HG03442 (cell line): ENCODE measurements at regions not wholly inside any gene's neighbourhood (a gene's known extent, or its start where the extent isn't known, plus 50 kb on each side); places are given as distances from the start of the nearest gene placed in this dataset.

Source experiments
- ATAC-seq: cut with Tn5 transposase; IDR thresholded peaks from one replicate; pipeline ENCODE4 v1.9.1; 2021; ENCODE audit warnings: mild to moderate bottlenecking, moderate library complexity; ENCODE audit not compliant: unreplicated experiment

DNA sequence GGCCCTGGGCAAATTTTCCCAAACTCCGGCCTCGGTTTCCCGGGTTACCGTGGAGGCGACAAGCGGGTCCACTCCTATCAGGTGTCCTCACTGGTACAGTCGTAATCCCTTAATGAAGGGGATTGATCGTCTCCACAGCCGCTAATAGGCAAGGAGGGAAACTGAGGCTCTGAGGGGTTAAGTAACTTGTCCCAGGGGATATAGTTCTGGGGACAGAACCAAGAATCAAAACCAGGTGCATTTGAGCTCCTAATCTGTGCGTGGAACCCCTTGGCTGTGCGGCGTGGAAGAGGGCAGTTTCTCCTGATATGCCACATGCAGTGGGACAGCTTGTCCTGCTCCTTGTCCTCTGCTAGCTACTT is 157.2 kb downstream of the CYRIA start:
- ATAC-seq = no peak

GRCh38 chr2:16507655-16508489 is 157.8 kb downstream of the CYRIA start:
- ATAC-seq = no peak

- ATAC-seq = no peak
Observed at GRCh38 chr2:16506366-16506765, 159.3 kb downstream of the CYRIA start.

DNA sequence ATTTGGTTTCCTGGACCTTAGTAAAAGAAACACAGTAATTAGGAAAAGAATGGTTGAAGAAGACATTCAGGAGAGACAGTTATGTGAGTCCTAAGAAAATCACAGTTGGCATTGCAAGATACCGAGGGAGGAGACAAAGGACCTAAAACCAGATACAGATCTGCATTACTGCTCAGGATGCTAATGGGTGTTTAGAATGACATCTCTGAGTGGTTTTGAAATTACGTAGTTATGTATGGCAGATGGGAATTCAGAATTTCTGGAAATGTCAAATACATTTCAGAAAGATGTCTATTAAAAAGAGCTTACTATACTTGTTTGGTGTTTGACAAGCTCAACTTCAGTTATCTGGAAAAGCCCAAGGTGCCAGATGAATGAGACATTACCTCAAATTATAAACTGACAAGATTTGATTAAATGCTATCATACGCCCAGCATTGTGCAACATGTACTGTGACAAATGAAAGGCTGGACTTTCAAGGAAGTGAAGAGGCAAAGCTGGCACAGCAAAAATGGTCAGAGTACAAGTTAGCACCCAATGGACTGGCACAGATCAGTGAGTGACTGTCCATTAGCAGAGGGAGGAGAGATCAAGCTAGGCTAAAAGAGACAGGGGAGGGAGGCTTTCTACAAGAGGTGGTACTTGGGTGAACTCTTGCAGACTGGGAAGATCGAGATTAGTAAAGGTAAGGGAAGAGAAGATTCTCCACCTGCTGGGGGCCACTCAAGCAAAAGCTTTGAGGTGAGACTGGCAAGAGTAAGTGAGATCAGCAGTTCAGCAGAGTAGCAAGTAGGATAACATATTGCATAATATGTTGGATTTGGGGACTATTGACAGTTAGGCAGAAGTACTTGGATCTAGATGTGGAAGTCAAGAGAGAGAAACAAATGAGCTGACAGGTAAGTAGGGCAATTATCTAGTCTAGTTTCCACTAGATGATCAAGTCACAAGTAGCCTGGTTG is 168.9 kb downstream of the CYRIA start:
- ATAC-seq = no peak

DNA sequence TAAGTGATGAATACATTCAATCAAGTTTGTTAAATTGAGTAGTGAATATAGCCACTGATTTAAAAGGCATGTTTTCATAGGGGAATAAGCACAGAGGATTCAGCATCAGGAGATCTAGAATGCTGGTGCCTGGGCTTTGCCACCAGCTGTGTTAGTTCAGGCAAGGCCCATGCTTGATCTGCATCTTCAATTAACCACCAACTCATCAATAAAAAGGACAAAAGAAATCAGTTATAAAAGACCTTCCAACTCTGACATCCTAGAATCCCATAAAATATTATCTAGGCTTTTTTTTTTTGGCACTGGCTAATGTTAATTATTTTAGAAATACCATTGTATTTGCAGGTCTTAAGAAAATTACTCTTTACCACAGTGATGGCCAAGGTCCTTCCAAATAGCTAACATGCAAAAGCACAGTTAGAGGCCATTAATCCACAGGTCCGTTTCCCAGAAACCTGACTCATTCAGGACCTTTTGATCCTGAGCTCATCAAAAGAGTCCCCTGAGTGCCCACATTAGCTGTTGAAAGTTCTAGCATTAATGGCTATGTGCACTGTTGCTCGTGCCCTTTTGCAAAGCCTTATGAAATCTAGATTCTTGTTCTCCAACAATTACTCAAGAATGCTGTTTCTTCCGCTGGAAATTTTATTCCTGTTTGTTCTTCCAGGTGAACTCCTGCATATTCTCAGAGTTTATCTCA is 170.0 kb downstream of the CYRIA start:
- ATAC-seq = no peak

GRCh38 chr2:16494836-16495508 is 170.7 kb downstream of the CYRIA start:
- ATAC-seq = no peak

- no peak for ATAC-seq
Observed at GRCh38 chr2:16493788-16494187, 171.8 kb downstream of the CYRIA start.

GRCh38 chr2:16487686-16488085 is 177.9 kb downstream of the CYRIA start:
- ATAC-seq = no peak

- no peak for ATAC-seq
Observed at GRCh38 chr2:16485251-16485650, 180.4 kb downstream of the CYRIA start.

DNA sequence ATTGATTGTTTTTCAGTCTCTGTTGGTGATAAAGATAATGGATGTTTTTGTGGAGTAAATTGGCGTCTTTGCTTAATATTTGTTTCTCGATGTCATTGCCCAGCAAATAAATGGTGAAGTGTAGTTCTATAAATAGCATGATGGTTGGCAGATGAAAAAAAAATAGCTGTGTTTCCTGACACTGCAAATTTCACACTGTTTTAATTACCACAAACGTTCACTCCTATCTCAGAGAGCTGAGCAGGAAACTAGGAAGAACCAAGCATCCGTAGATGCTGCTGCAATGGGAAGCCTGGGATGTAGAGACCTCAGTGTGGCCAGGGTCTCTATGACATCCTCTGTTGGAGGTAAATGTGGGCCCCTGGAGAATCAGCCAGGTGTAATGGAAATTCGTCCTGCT is 183.2 kb downstream of the CYRIA start:
- ATAC-seq = no peak

DNA sequence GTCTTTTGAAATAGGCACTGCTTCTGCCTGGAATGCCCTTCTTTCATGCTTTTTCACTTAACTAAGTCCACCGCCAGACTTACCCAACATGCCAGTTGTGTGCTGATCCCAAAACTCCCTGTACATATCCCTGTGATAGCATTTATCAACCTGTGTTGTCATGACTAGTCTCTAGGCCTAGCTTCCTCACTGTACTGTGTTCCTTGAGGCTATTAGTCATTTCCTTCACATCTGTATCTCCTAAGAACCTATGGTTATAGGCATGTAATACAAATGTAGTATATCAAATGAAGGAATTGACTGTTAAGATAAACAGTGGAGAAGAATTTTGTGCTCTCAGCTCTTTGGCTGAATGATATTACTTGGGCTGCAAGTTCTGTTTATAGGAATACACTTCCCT is 184.3 kb downstream of the CYRIA start:
- ATAC-seq = no peak

GRCh38 chr2:16479721-16480120 is 185.9 kb downstream of the CYRIA start:
- no peak for ATAC-seq

- no peak for ATAC-seq
Observed at GRCh38 chr2:16478434-16479210, 187.0 kb downstream of the CYRIA start.

DNA sequence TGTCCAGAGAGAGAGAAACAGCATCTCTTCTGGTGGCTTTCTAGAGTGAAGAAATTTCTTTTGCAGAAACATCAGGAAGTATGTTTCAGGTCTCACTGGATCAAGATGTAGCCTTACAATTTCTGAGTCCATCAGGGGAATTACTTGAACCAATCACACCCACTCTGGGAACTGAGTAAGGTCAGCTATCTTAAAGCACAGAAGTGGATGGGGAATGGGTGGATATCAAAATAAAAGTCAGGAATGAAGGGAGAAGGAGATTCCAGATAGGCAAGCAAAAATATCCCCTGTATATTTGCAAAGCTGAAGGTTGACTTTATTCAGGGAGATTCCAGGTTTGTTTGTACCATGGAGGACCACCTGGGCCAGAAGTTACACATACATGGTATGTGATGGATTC is 188.0 kb downstream of the CYRIA start:
- ATAC-seq = no peak

DNA sequence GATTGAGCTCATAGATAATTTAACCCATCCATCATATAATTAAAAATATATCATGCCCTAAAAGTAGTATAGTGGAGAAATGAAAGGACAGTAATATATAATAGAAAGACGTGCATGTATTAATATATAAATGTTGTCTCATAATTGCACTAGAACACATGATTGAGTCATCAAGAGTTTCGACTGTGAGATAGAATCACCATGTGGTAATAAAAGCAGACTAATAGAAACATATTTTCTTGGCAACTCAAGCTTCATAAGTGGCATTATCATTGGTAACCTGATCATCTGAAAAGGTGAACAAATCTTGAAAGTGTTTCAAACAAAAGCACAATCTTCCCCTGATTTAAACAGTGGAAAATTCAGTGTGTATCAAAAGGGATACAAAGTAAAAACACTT is 188.8 kb downstream of the CYRIA start:
- ATAC-seq = no peak

- ATAC-seq = no peak
Observed at GRCh38 chr2:16475986-16476567, 189.6 kb downstream of the CYRIA start.

DNA sequence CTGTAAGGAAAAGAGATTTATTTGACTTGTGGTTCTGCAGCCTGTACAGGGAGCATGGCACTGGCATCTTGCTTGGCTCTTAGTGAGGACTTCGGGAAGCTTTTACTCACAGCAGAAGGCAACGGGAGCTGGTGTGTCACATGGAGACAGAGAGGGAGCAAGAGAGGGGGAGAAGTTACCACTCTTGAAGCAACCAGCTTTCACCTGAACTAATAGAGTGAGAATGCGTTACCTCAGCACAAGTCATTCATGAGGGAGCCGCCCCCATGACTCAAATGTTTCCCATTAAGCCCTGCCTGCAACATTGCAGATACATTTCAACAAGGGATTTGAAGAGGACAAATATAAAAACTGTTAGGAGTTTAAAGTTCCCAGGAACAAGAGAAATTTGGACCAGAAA is 190.0 kb downstream of the CYRIA start:
- no peak for ATAC-seq

DNA sequence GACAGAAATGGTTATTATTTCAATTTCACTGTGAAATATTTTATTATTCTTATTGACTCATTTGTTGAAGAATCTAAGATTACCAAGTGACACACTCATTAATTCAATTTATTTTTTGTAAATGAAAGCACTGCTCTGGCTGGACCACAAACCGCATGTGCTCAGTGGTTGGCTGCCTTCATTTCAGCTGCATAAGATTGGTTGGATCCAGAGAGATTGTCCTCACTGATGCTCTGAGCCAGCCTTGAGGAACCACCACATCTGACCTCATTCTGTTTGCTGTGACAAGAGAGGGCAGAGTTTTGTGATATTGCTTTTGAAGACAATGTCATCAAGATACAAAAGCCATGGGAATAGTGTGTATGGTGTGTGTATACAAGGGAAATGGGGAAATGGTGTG is 192.1 kb downstream of the CYRIA start:
- ATAC-seq = no peak

GRCh38 chr2:16470936-16471490 is 194.6 kb downstream of the CYRIA start:
- ATAC-seq = no peak

DNA sequence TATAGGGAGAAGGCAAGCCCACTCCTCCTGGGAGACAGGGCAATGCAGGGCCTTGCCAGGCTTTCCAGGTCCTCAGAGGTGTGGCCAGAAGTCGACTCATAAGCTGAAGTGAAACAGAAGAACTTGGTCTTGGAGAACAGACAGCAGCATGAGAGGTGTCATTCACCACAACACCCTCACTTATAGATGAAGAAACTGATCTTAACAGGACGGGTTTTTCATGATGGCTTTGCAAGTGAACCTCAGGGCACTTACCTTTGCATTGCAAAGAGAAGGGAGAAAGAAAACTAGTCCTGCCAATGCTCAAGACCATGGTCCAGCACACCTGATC is 198.8 kb downstream of the CYRIA start:
- no peak for ATAC-seq
